ENCODE measurements at regions not wholly inside any gene's neighbourhood (a gene's known extent, or its start where the extent isn't known, plus 50 kb on each side); places are given as distances from the start of the nearest gene placed in this dataset.
"Not testable (repeated sequence)": the region's sequence is repeated elsewhere in the genome, so short reads cannot be mapped to it uniquely, and the experiment has no call there.

- no peak for DNase-seq
Measured at GRCh38 chr9:78879324-78880100, 582.6 kb downstream of the PSAT1 start.

GRCh38 chr9:78881295-78881694 is 584.4 kb downstream of the PSAT1 start:
- DNase-seq, result no peak

- no peak for DNase-seq
Measured at GRCh38 chr9:78882481-78882880, 585.6 kb downstream of the PSAT1 start.

- DNase-seq, result no peak
Measured at GRCh38 chr9:78884611-78885150, 587.8 kb downstream of the PSAT1 start.

- no peak for DNase-seq
Measured at GRCh38 chr9:78892182-78892581, 595.3 kb downstream of the PSAT1 start.

- DNase-seq, result no peak
Measured at GRCh38 chr9:78892769-78893168, 595.8 kb downstream of the PSAT1 start.

- no peak for DNase-seq
Measured at GRCh38 chr9:78893774-78894401, 597.0 kb downstream of the PSAT1 start.

GRCh38 chr9:78896479-78896878 is 599.6 kb downstream of the PSAT1 start:
- DNase-seq, result no peak

GRCh38 chr9:78898234-78898633 is 601.3 kb downstream of the PSAT1 start:
- no peak for DNase-seq

- no peak for DNase-seq
Measured at GRCh38 chr9:78899006-78899405, 602.1 kb downstream of the PSAT1 start.

GRCh38 chr9:78900500-78900899 is 603.6 kb downstream of the PSAT1 start:
- no peak for DNase-seq

- DNase-seq, result no peak
Measured at GRCh38 chr9:78902051-78902450, 605.1 kb downstream of the PSAT1 start.

GRCh38 chr9:78903581-78903980 is 606.7 kb downstream of the PSAT1 start:
- no peak for DNase-seq

- no peak for DNase-seq
Measured at GRCh38 chr9:78904686-78905085, 607.8 kb downstream of the PSAT1 start.

- DNase-seq, result no peak
Measured at GRCh38 chr9:78905387-78905786, 608.5 kb downstream of the PSAT1 start.

- no peak for DNase-seq
Measured at GRCh38 chr9:78905986-78906755, 609.2 kb downstream of the PSAT1 start.

- DNase-seq, result no peak
Measured at GRCh38 chr9:78909566-78909965, 612.6 kb downstream of the PSAT1 start.

- DNase-seq, result not testable (repeated sequence)
Measured at GRCh38 chr9:78916884-78917283, 620.0 kb downstream of the PSAT1 start.

- DNase-seq, result no peak
Measured at GRCh38 chr9:78918976-78919375, 622.1 kb downstream of the PSAT1 start.

GRCh38 chr9:78919701-78920100 is 622.8 kb downstream of the PSAT1 start:
- DNase-seq, result no peak

- DNase-seq, result no peak
Measured at GRCh38 chr9:78921341-78921740, 624.4 kb downstream of the PSAT1 start.

GRCh38 chr9:78923966-78924659 is 627.2 kb downstream of the PSAT1 start:
- DNase-seq, result no peak
